ENCODE measurements at regions not wholly inside any gene's neighbourhood (a gene's known extent, or its start where the extent isn't known, plus 50 kb on each side); places are given as distances from the start of the nearest gene placed in this dataset.

DNA sequence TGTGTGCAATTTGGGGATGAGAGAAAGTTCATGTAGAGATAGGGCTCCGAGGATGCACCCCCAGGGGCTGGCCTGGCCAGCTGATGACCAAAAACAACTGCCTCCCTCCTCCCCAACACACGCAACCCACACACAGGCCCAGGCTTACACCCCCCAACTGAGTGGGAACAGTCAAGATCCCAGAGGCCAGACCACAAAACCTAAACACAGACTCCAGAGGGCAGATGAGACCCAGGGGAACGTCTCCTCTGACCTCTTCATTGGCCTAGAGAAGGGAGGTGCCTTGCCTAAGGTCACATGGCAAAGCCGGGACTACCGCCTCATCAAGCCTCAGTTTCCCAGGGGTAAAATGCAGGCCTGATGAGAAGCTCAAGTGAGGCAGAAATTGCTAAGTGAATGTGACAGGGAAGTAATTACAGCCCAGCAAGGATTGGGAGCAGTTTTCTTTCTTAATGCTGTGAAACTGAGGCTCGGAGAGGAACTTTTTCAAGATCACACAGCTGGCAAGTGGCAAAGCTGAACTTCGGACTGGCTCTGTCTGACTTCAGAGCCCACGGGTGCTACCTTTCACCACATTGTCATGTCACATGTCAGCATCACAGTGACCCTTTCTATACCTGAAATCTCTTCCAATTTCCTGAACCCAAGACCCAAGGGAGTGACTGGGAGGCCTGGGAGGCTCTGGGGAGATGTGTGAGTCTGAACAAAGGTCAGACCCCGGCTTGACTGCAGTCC is 69.9 kb upstream of the WNT11 start:
- no peak for DNase-seq

DNA sequence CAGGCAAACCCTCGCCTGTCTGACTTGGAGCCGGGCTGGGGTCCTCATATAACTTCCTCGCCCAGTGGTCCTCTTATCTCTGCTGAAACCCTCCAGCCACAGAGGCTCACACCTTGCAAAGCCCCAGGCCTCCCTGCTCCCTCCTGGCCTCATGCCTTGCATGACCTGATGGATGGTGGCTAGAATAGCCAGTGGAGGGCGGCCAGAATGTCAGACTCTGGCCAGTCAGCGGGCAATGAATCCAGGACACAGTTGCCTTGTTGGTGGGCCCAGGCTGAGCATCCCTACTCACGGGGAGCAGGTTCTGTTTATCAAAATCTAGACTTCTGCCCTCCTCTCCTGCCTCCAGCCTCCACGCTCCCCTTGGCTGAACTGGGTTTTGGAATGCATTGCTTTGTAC is 69.1 kb upstream of the WNT11 start:
- no peak for DNase-seq

DNA sequence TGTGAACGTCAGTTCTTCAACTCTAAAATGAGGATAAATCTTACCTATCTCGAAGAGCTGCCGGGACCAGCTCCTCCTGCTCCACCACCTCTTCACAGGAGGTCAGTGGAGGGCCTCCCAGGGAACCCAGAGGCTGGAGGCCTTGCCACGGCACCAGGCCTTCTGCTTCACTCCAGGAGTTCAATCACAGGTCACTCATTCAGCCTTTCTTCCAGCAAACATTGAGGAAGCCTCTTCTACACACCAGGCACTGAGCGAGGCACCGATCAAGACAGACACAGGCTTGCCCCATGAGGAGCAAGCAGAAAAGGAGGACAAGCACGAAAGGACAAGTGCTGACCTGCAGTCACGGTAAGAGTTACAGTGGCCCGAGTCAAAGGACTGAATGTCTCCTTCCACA is 64.8 kb upstream of the WNT11 start:
- no peak for DNase-seq

DNA sequence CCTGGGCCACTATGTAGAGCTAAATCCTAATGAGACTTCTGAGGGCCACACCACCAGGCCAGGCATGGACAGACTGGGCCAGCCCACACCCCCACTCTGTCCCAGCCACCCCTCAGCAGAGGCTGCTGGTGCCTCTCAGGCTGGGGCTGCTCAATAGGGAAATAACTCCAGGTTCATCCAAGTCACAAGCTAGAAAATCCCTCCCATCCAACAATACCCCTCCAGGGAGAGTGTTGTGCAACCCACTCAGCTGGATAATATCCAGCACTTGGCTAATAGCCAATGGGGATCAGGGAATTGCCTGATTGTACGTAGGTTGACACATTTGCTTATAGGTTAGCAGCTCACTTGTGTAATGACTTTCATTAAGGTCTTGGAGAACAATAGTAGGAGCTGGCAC is 64.1 kb upstream of the WNT11 start:
- DNase-seq: no peak

DNA sequence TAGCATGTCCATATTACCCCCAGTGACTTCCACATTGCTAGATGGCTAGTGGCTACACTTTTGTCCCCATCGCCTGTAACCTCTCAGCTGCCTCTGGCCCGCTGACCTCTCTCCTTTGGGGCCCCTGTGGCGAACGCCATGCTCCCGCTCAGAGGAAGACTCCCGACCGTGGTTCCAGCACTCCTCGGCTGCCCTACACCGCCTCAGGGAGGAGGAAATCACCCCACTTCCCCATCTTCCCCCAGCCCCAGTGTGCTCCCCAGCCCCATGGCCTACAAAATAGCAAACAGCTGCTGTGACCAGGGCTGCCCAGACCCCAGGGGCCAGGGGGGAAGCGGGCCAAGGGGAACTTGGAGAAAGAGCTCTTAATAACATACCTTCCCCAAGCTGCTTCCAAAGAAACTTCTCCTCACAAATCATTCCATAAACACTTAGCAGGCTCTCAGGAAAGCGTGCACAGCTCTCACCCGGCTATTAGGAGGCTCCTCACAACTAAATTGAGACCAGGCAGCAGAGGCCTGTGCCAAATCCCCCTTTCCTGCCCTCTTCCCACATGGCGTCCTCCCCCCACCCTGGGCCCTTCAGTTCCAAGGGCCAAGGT is 63.5 kb upstream of the WNT11 start:
- no peak for DNase-seq

- DNase-seq: no peak
Measured at GRCh38 chr11:76269247-76269646, 62.9 kb upstream of the WNT11 start.

GRCh38 chr11:76268498-76268897 is 62.2 kb upstream of the WNT11 start:
- DNase-seq: no peak

DNA sequence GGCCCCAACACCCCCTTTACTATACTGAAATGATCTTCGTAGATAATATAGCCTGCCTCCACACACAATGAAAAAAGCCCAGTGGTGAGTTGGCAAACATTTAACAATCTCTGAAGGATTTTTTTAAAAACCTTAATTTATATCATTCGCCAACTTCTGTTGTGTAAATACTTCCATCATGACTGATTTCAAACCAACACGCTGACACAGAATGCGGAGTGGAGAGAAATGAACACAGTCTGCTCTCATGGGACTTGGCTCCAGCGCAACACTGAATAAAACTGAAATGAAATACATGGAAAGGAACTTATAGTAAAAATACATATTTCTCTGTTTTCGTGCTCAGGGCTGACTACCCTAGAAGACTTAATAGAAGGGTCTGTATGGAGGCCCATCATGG is 61.3 kb upstream of the WNT11 start:
- no peak for DNase-seq

DNA sequence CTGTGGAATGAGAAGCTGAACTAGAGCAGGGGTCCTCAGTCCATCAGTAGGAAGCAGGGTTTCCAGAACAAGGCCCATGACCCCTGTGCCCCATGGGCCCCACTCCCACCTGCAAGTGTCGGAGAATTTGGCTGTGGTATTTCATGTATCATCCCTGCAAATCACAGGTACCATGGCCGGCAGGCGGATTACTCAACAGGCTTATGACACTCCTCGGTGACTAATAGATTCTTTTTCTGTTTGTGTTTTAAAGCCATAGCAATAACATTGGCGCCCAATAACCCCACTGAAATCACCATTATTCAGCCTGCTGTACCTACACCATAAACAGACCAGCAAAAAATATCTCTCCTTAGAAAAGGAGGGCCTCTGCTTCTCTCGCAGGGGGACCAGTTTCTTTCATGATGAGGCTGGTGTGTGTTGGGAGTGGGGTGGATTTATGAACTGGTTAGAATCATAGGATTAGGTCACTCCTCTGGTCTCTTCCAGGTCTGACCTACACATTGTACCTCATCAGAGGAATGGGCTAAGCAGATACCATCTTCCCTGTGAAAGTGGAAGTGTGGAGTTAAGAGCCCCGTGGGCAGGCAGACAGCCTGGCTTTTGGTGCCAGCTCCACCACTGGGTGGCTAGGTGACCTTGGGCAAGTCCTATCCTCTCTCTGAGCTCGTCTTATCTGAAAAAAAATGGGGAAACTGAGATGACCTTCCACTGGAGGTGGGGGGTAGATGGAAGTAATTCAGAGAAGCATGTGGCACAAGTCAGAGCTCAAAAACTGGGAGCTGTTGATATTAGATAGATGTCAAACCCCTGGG is 60.2 kb upstream of the WNT11 start:
- DNase-seq: no peak

- no peak for DNase-seq
Measured at GRCh38 chr11:76265771-76266241, 59.5 kb upstream of the WNT11 start.

DNA sequence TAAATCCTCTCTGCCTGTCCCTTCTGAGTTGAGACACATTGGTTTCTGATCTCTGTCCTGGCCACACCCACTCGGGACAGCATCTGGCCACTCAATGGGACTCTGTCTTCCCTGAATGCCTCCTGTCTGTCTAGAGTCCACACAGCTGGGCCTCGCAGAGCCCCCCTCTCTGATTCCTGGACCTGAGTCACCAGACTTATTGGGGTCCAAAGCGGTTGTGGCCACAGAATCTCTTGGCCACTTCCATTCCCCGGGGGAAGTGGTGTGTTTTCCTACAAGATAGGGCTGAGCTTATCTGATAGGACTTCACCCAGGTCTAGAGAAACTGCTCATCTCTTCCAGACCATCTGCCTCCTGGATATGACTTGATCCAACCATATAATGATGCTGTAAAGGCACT is 57.4 kb upstream of the WNT11 start:
- no peak for DNase-seq

- no peak for DNase-seq
Measured at GRCh38 chr11:76263166-76263565, 56.9 kb upstream of the WNT11 start.

DNA sequence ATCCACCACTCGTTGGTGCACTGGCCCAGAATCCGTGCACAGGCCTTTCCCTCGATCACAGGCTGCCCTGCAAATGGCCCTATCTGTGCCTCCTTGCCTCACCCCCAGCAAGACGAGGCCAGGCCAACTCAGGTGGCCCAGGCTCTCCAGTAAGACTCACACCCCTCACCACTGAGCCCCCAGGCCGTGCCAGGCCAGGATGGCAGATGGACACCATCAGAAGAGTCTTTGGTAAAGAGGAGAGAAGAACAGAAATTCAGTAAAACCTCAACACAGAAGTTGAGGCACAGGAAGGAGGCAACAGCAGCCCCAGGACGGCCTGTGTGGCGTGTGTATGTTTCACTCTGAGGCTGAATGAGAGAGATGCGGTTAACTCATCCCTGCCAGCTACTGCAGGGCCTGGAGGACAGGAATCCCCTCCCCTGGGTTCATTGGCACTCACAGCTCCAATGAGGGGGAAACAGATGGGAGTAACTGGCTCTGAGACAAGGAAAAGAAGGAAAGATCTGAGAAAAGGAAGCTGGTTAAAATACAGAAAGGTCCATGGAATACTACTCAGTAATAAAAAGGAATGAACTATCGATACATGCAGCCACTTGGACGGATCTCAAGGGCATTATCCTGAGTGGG is 54.1 kb upstream of the WNT11 start:
- no peak for DNase-seq

GRCh38 chr11:76259299-76259908 is 53.1 kb upstream of the WNT11 start:
- DNase-seq: no peak

DNA sequence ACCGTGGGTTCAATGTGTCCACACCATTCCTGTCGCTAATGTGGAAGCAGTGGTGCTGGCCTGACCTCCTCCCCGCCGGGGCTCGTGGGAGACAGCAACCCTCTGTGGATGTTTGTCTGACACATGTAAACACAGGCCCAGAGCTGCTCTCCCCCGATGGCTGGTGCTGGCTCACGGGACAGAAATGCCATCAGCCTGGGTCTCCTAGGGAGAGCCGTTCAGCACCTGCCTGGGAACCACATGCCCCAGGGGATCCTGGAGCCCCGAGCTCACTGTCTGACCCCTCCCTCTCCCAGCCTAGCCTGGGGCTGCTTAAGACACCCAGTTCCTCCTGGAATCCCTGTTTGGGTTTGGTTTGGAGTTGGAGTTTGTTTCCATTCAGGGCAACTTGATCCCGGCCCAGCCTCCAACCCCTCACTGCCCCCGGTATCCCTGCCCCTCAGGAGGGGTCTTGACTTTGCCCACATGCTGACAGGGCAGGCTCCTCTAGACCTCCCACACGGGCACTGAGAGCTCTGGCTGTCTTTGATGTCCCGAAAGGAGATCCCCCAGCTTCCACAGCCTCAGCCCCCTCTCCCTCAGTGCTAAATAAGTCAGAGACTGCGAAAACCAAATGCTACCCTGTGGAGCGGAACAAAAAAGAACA is 50.9 kb upstream of the WNT11 start:
- no peak for DNase-seq

- peak; percentile 8 for DNase-seq
Measured at GRCh38 chr11:76256448-76256847, 50.1 kb upstream of the WNT11 start.

Measured in NCI-H1694 (cell line).